Heart left ventricle (tissue), 13 donors: ENCODE measurements at regions not wholly inside any gene's neighbourhood (a gene's known extent, or its start where the extent isn't known, plus 50 kb on each side); places are given as distances from the start of the nearest gene placed in this dataset.

Experiments used
- CTCF ChIP-seq, 12 donors: fragments of 200-600 bp; sonication (generic) in 4 of 12; IDR thresholded peaks; one replicate each; pipeline versions ENCODE4 v1.5.0 to v1.8.0; 2018 to 2022; ENCODE audit warnings: antibody characterized with exemption in 12 of 12, mild to moderate bottlenecking in 5 of 12
- POLR2A ChIP-seq, 2 donors: fragments of 450-650 bp; IDR thresholded peaks; one replicate each; pipeline ENCODE4 v1.6.1; 2017; ENCODE audit warnings: antibody characterized with exemption in 2 of 2, mild to moderate bottlenecking in 2 of 2, moderate library complexity in 2 of 2
- donor health status: ischemic (EF 13 %, LVEDD 7.1; RV severe dilation, severe dysfunction).
- donor health status: DM: no; HTN: yes; CAD: no.
- donor health status: DM: no; HTN: no; CAD: no.
- donor health status: ischemic (EF 25% LVEDD 6.9; RV normal size, moderate dysfunction).
- donor health status: ischemic (EF 25% LVEDD 5.7; RV mildly dilated, moderate dysfunction).
- donor health status: ischemic (EF 35%, LVEDD 5.7; RV mildly dilated, moderate dysfunction).
- donor health status: nonischemic (EF 11% LVEDD 7.7; RV severe dilation, severe dysfunction).
- donor health status: DM: yes; HTN: yes; CAD: no.
- donor health status: PGD.
- donor health status: ischemic (EF 29% LVEDD 5.4; RV normal size, mild dysfunction).
- donor health status: nonischemic (EF 23%, LVEDD 6.1; RV moderate dilation, normal function).

GRCh38 chr11:106461839-106462545, 384.5 kb downstream of the AASDHPPT start:
- TF ChIP-seq POLR2A (IDR thresholded peaks at IDR 0.05) (no peak), CTCF (IDR thresholded peaks at IDR 0.05) (no peak)
